Panc1 (cell line): ENCODE measurements at regions not wholly inside any gene's neighbourhood (a gene's known extent, or its start where the extent isn't known, plus 50 kb on each side); places are given as distances from the start of the nearest gene placed in this dataset.

ENCODE experiments used
- ATAC-seq: fragments of 200-7000 bp; cut with Tn5 transposase; 2 replicates; pipeline ENCODE4 v1.9.1; 2020; ENCODE audit warnings: mild to moderate bottlenecking, moderate library complexity
- BruUV-seq: library from RNA; stranded (reverse); fragments of 400-500 nt; replicated peaks from 2 replicates; lab custom pipeline; 2021; lab: Mats Ljungman, UMichigan
- CTCF ChIA-PET: fragments of 300-600 bp; sonication (Branson Sonifier 250); formaldehyde crosslinking; loops from one replicate; lab custom pipeline; 2022; ENCODE audit warnings: antibody characterized with exemption; lab: Charles Lee
- POLR2A ChIA-PET: fragments of 300-600 bp; sonication (Branson Sonifier 250); formaldehyde crosslinking; loops from one replicate; lab custom pipeline; 2022; ENCODE audit warnings: antibody characterized with exemption; lab: Charles Lee
- DNase-seq: peaks from one replicate; pipeline ENCODE4 v3.0.0-alpha.2; 2010; ENCODE audit warnings: low read depth, low spot score
- H3K27ac ChIP-seq: 2 replicates; pipeline ENCODE4 v1.5.1; 2011; ENCODE audit warnings: mild to moderate bottlenecking, low read length, inconsistent platforms
- H3K27me3 ChIP-seq: fragments of 200-500 bp; sonication (Bioruptor generic); 2 replicates; pipeline ENCODE4 v1.6.0; 2014; ENCODE audit warnings: low read length, inconsistent platforms; ENCODE audit not compliant: control insufficient read depth, insufficient read depth
- H3K36me3 ChIP-seq: fragments of 200-500 bp; sonication (Bioruptor generic); 2 replicates; pipeline ENCODE4 v1.5.1; 2014; ENCODE audit warnings: inconsistent platforms, mild to moderate bottlenecking, low read length, moderate library complexity; ENCODE audit not compliant: control insufficient read depth, insufficient read depth
- H3K4me1 ChIP-seq: 2 replicates; pipeline ENCODE4 v1.5.1; 2011; ENCODE audit warnings: inconsistent platforms, mild to moderate bottlenecking, low read length, moderate library complexity; ENCODE audit not compliant: control insufficient read depth, insufficient read depth
- H3K4me3 ChIP-seq, 2 experiments: 2 replicates each; pipeline ENCODE4 v1.5.1; 2011 to 2012; ENCODE audit warnings: low read depth in 2 of 2, low read length in 2 of 2, mild to moderate bottlenecking in 2 of 2, inconsistent platforms in 1 of 2, moderate library complexity in 1 of 2
- H3K9me3 ChIP-seq: fragments of 200-500 bp; sonication (Bioruptor generic); 2 replicates; pipeline ENCODE4 v1.5.1; 2014; ENCODE audit warnings: low read depth, mild to moderate bottlenecking, inconsistent platforms, low read length, moderate library complexity; ENCODE audit not compliant: control insufficient read depth, insufficient read depth
- CTCF ChIP-seq: fragments of 450-650 bp; IDR thresholded peaks from 2 replicates; pipeline ENCODE4 v1.5.1; 2017; ENCODE audit warnings: mild to moderate bottlenecking
- POLR2AphosphoS5 ChIP-seq: IDR thresholded peaks from 2 replicates; pipeline ENCODE4 v1.6.1; 2012; ENCODE audit warnings: mild to moderate bottlenecking, low read depth, low read length, moderate library complexity
- REST ChIP-seq, 2 experiments: IDR thresholded peaks; 2 replicates each; pipeline ENCODE4 v1.6.1; 2011 to 2012; ENCODE audit warnings: low read depth in 2 of 2, control low read depth in 1 of 2, low read length in 1 of 2, mild to moderate bottlenecking in 1 of 2, moderate library complexity in 1 of 2; ENCODE audit not compliant: insufficient read depth in 1 of 2
- SIN3A ChIP-seq: IDR thresholded peaks from 2 replicates; pipeline ENCODE4 v1.6.1; 2012; ENCODE audit warnings: low read depth, mild to moderate bottlenecking, low read length, moderate library complexity, borderline replicate concordance; ENCODE audit not compliant: insufficient read depth
- TCF7L2 ChIP-seq: IDR thresholded peaks from 2 replicates; pipeline ENCODE4 v1.6.1; 2011; ENCODE audit warnings: mild to moderate bottlenecking, low read depth, low read length, inconsistent platforms
- in situ Hi-C: cut with HindIII; loops from 2 replicates; pipeline ENCODE4 v1.10.0; 2016; ENCODE audit warnings: low sequenced_read_pairs, low pct_unique_long_range_greater_than_20kb
- intact Hi-C: fragments of 100-400 bp; cut with micrococcal nuclease; formaldehyde crosslinking; loops from one replicate; pipeline ENCODE4 v1.10.0; 2022; ENCODE audit not compliant: unreplicated experiment

GRCh38 chr7:145224775-145225174 is 388.9 kb upstream of the TPK1 start:
- Histone ChIP-seq H3K4me1 (no peaks in the 10 kb centered on the region), H3K36me3 (no peaks in the 10 kb centered on the region), H3K27ac (no peak overlapping the region), H3K4me3 (no peak overlapping the region), H3K27me3 (no peaks in the 10 kb centered on the region), H3K9me3 (no peaks in the 10 kb centered on the region)
- TF ChIP-seq CTCF (no peak), TCF7L2 (no peak), POLR2AphosphoS5 (no peak), SIN3A (no peak), REST (IDR thresholded peaks at IDR 0.05; ENCODE audit: insufficient read depth in 1 of 2, low read depth in 2 of 2, low read length in 1 of 2) (no peak)
- ATAC-seq (no peak), DNase-seq (no peak)
- in situ Hi-C loops (no loop called here), intact Hi-C loops (no loop called here)
- CTCF ChIA-PET, result no interaction called here
- POLR2A ChIA-PET, result no interaction called here
- no TSS peak for BruUV-seq

GRCh38 chr7:145219461-145219860 is 383.6 kb upstream of the TPK1 start:
- no peak for ATAC-seq
- ChIA-PET CTCF (no interaction called here), POLR2A (no interaction called here)
- no peak overlapping the region for H3K27ac ChIP-seq
- no peak for TF ChIP-seq SIN3A
- TF ChIP-seq TCF7L2, result no peak
- TF ChIP-seq POLR2AphosphoS5, result no peak
- DNase-seq, result no peak
- H3K4me1 ChIP-seq, result no peaks in the 10 kb centered on the region
- H3K9me3 ChIP-seq, result 0 out of 2 replicates have a peak, but pooled peaks cover 3% of the 10 kb centered on the region
- in situ Hi-C loops (no loop called here), intact Hi-C loops (no loop called here)
- no peaks in the 10 kb centered on the region for H3K27me3 ChIP-seq
- BruUV-seq, result no TSS peak
- H3K36me3 ChIP-seq, result no peaks in the 10 kb centered on the region
- H3K4me3 ChIP-seq, result no peak overlapping the region

GRCh38 chr7:145216866-145217265 is 381.0 kb upstream of the TPK1 start:
- in situ Hi-C loops, result no loop called here
- no TSS peak for BruUV-seq
- Histone ChIP-seq H3K4me1 (no peaks in the 10 kb centered on the region), H3K4me3 (no peak overlapping the region), H3K9me3 (0 out of 2 replicates have a peak, but pooled peaks cover 3% of the 10 kb centered on the region), H3K27me3 (no peaks in the 10 kb centered on the region), H3K27ac (no peak overlapping the region), H3K36me3 (no peaks in the 10 kb centered on the region)
- intact Hi-C loops, result no loop called here
- DNase-seq, result no peak
- POLR2A ChIA-PET, result no interaction called here
- ATAC-seq, result no peak
- CTCF ChIA-PET, result no interaction called here
- TF ChIP-seq SIN3A, result no peak
- TF ChIP-seq TCF7L2, result no peak
